ENCODE measurements at regions not wholly inside any gene's neighbourhood (a gene's known extent, or its start where the extent isn't known, plus 50 kb on each side); places are given as distances from the start of the nearest gene placed in this dataset.

- FAIRE-seq, result no peak
- ChIA-PET CTCF (no interaction called here), POLR2A (no interaction called here)
- Histone ChIP-seq H3K9me3 (replicated peaks; ENCODE audit: control insufficient read depth, insufficient read depth, low read length) (peaks cover 2% of the 10 kb centered on the region), H3K36me3 (ENCODE audit: control insufficient read depth in 2 of 2, extremely low read depth in 1 of 2, insufficient read depth in 2 of 2, low read length in 2 of 2) (no peaks in the 10 kb centered on the region), H4K20me1 (replicated peaks; ENCODE audit: control insufficient read depth, extremely low read depth, insufficient read depth, low read length) (no peaks in the 10 kb centered on the region), H3K9ac (replicated peaks; ENCODE audit: extremely low read depth, insufficient read depth, low read length) (no peak overlapping the region), H3K27ac (ENCODE audit: insufficient read depth, low read depth, low read length) (no peak overlapping the region), H3K9me1 (replicated peaks; ENCODE audit: control insufficient read depth, extremely low read depth, insufficient read depth, low read length) (no peaks in the 10 kb centered on the region), H2AFZ (ENCODE audit: low read depth, low read length) (no peak overlapping the region), H3K4me1 (ENCODE audit: control insufficient read depth, extremely low read depth, insufficient read depth, low read length) (no peaks in the 10 kb centered on the region), H3K79me2 (ENCODE audit: control insufficient read depth, insufficient read depth, low read length) (no peaks in the 10 kb centered on the region), H3K4me2 (ENCODE audit: insufficient read depth, low read length) (no peak overlapping the region), H3K4me3 (replicated peaks in 1 of 3; ENCODE audit: insufficient read depth in 1 of 3, low read depth in 1 of 3, low read length in 3 of 3) (no peak overlapping the region), H3K27me3 (ENCODE audit: control insufficient read depth in 2 of 2, insufficient read depth in 2 of 2, low read length in 2 of 2) (no peaks in the 10 kb centered on the region)
- TF ChIP-seq POLR2AphosphoS5 (IDR thresholded peaks at IDR 0.05; ENCODE audit: insufficient read depth, low read depth, low read length) (no peak), JUN (IDR thresholded peaks at IDR 0.05; ENCODE audit: borderline replicate concordance, insufficient read depth, insufficient read length, low read depth) (no peak), MAX (IDR thresholded peaks at IDR 0.05; ENCODE audit: insufficient read depth, insufficient read length) (no peak), FOS (IDR thresholded peaks at IDR 0.05; ENCODE audit: borderline replicate concordance, insufficient read depth, low read length) (no peak), EZH2 (IDR thresholded peaks at IDR 0.05; ENCODE audit: borderline replicate concordance, low read depth, low read length, severe bottlenecking) (no peak), MYC (IDR thresholded peaks at IDR 0.05; ENCODE audit: low read depth, low read length) (no peak), POLR2A (IDR thresholded peaks at IDR 0.05; ENCODE audit: low read depth, low read length) (no peak), GATA2 (IDR thresholded peaks at IDR 0.05; ENCODE audit: insufficient read depth, insufficient read length, low read depth, low read length) (no peak)
- TF ChIP-seq, protein P1, sequence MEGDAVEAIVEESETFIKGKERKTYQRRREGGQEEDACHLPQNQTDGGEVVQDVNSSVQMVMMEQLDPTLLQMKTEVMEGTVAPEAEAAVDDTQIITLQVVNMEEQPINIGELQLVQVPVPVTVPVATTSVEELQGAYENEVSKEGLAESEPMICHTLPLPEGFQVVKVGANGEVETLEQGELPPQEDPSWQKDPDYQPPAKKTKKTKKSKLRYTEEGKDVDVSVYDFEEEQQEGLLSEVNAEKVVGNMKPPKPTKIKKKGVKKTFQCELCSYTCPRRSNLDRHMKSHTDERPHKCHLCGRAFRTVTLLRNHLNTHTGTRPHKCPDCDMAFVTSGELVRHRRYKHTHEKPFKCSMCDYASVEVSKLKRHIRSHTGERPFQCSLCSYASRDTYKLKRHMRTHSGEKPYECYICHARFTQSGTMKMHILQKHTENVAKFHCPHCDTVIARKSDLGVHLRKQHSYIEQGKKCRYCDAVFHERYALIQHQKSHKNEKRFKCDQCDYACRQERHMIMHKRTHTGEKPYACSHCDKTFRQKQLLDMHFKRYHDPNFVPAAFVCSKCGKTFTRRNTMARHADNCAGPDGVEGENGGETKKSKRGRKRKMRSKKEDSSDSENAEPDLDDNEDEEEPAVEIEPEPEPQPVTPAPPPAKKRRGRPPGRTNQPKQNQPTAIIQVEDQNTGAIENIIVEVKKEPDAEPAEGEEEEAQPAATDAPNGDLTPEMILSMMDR (IDR thresholded peaks at IDR 0.05; ENCODE audit: extremely low read depth in 1 of 2, insufficient read depth in 1 of 2, low read depth in 1 of 2, low read length in 2 of 2), result no peak
- BruUV-seq (replicated peaks), result no TSS peak
- dilution Hi-C loops (cut with MboI; ENCODE audit: extremely low pct_ligation_motif_present, low sequenced_read_pairs) (no loop called here), intact Hi-C loops (cut with micrococcal nuclease) (no loop called here)
- no peak for DNase-seq (ENCODE audit: low read depth, low spot score)
These were observed 64.5 kb upstream of the CHRM3 start for GRCh38 chr1:239321877-239322276.

Data from endothelial cell of umbilical vein (primary cell).